ENCODE measurements at regions not wholly inside any gene's neighbourhood (a gene's known extent, or its start where the extent isn't known, plus 50 kb on each side); places are given as distances from the start of the nearest gene placed in this dataset.

DNA sequence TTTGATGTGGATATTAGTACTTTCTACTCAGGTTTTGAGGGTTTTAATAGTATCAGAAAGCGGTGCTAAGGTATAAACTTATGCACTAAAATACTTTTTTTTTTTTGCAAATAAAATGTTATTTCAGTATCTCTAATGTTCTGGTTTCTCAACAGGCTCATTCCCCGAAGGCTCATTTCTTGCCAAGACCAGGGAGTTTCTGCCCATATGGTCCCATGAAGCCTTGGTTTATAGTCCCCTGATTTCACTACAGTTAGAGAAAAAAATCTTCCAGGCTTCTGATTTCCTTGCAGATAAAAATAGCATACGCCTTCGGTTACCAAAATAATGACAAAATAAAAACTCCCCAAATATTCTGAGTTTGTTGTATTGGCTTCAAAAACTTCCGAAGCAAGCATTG lies 814.2 kb upstream of the PABPC4L start:
- DNase-seq, result no peak
- H3K9me3 ChIP-seq, result peaks cover 0 to 10% (median 2%) of the 10 kb centered on the region in 8 donors
- intact Hi-C loops (cut with DNase I; ENCODE audit: low total_unique reads), result no loop called here
- no peaks in the 10 kb centered on the region for H3K36me3 ChIP-seq
- no peak overlapping the region for H3K27ac ChIP-seq
- H3K4me3 ChIP-seq, result no peak overlapping the region
- H3K4me1 ChIP-seq, result no peaks in the 10 kb centered on the region
- WGBS, 5 donors, result 81 to 89% (median 82%) methylated on average over 5 of the region's 5 CpGs
- no peaks in the 10 kb centered on the region for H3K27me3 ChIP-seq (replicated peaks in 1 of 7)
- TF ChIP-seq, protein P1, sequence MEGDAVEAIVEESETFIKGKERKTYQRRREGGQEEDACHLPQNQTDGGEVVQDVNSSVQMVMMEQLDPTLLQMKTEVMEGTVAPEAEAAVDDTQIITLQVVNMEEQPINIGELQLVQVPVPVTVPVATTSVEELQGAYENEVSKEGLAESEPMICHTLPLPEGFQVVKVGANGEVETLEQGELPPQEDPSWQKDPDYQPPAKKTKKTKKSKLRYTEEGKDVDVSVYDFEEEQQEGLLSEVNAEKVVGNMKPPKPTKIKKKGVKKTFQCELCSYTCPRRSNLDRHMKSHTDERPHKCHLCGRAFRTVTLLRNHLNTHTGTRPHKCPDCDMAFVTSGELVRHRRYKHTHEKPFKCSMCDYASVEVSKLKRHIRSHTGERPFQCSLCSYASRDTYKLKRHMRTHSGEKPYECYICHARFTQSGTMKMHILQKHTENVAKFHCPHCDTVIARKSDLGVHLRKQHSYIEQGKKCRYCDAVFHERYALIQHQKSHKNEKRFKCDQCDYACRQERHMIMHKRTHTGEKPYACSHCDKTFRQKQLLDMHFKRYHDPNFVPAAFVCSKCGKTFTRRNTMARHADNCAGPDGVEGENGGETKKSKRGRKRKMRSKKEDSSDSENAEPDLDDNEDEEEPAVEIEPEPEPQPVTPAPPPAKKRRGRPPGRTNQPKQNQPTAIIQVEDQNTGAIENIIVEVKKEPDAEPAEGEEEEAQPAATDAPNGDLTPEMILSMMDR (IDR thresholded peaks at IDR 0.05 in 8 of 11, conservative IDR thresholded peaks at IDR 0.05 in 3 of 11), result no peak
- TF ChIP-seq POLR2AphosphoS5 (IDR thresholded peaks at IDR 0.05) (no peak), POLR2A (IDR thresholded peaks at IDR 0.05) (no peak)

DNA sequence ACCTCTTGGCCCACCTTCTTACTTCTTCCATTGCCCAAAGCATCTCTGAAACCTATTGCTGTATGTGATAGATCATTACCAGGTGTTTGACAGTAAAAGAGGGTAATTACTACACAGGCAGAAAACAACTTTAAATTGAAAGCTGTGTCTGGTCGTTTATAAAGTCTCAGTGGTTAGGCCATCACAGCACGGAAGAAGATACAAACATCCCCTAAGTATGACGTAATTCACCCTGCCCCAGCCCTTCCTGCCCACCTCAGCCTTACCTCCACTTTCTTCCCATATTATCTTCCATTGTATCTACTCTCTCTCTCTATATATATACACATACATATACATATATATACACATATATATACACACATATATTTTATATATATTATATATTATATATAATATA lies 805.8 kb upstream of the PABPC4L start:
- TF ChIP-seq POLR2A (IDR thresholded peaks at IDR 0.05), result no peak
- H3K27ac ChIP-seq, result no peak overlapping the region
- no peaks in the 10 kb centered on the region for H3K4me1 ChIP-seq
- H3K4me3 ChIP-seq, result no peak overlapping the region
- H3K27me3 ChIP-seq (replicated peaks in 1 of 7), result no peaks in the 10 kb centered on the region
- no peak for DNase-seq
- no peaks in the 10 kb centered on the region for H3K9me3 ChIP-seq
- no peaks in the 10 kb centered on the region for H3K36me3 ChIP-seq
- WGBS, 5 donors, result 68 to 86% (median 75%) methylated on average over 3 of the region's 3 CpGs
- intact Hi-C loops (cut with DNase I; ENCODE audit: low total_unique reads), result no loop called here

GRCh38 chr4:134999169-134999568 lies 797.6 kb upstream of the PABPC4L start:
- WGBS, 5 donors, result 71 to 77% (median 72%) methylated on average over 2 of the region's 2 CpGs
- H3K9me3 ChIP-seq, result peaks cover 0 to under 1% (median 0%) of the 10 kb centered on the region in 8 donors
- TF ChIP-seq, protein P1 (IDR thresholded peaks at IDR 0.05 in 8 of 11, conservative IDR thresholded peaks at IDR 0.05 in 3 of 11), result no peak
- TF ChIP-seq POLR2AphosphoS5 (IDR thresholded peaks at IDR 0.05) (no peak), POLR2A (IDR thresholded peaks at IDR 0.05) (no peak)
- no peak overlapping the region for H3K4me3 ChIP-seq
- no peak overlapping the region for H3K27ac ChIP-seq
- no peaks in the 10 kb centered on the region for H3K4me1 ChIP-seq
- intact Hi-C loops (cut with DNase I; ENCODE audit: low total_unique reads), result no loop called here
- no peaks in the 10 kb centered on the region for H3K27me3 ChIP-seq (replicated peaks in 1 of 7)
- no peak for DNase-seq
- H3K36me3 ChIP-seq, result no peaks in the 10 kb centered on the region

DNA sequence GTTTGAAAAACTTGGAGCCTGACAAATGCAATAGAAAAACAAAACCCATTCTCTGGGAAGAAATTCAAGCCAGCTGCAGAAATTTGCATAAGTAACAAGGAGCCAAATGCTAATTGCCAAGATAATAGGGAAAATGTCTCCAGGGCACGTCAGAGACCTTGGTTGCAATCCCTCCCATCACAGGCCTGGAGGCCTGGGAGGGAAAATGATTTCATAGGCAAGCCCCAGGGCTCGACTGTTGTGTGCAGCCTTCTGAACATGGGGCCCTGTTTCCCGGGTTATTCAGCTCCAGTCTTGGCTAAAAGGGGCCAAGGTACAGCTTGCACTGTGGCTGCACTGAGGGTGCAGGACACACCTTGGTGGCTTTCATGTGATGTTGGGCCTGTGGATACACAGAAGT lies 760.4 kb upstream of the PABPC4L start:
- WGBS, 5 donors, result 57 to 77% (median 65%) methylated on average over 3 of the region's 3 CpGs
- H3K4me1 ChIP-seq, result no peaks in the 10 kb centered on the region
- H3K4me3 ChIP-seq, result no peak overlapping the region
- intact Hi-C loops (cut with DNase I; ENCODE audit: low total_unique reads), result no loop called here
- TF ChIP-seq POLR2AphosphoS5 (IDR thresholded peaks at IDR 0.05), result no peak
- TF ChIP-seq POLR2A (IDR thresholded peaks at IDR 0.05), result no peak
- TF ChIP-seq, protein P1 (IDR thresholded peaks at IDR 0.05 in 8 of 11, conservative IDR thresholded peaks at IDR 0.05 in 3 of 11), result no peak
- no peak overlapping the region for H3K27ac ChIP-seq
- no peak for DNase-seq
- H3K36me3 ChIP-seq, result no peaks in the 10 kb centered on the region
- peaks cover 0 to 14% (median 3%) of the 10 kb centered on the region in 8 donors for H3K9me3 ChIP-seq
- H3K27me3 ChIP-seq (replicated peaks in 1 of 7), result no peaks in the 10 kb centered on the region

DNA sequence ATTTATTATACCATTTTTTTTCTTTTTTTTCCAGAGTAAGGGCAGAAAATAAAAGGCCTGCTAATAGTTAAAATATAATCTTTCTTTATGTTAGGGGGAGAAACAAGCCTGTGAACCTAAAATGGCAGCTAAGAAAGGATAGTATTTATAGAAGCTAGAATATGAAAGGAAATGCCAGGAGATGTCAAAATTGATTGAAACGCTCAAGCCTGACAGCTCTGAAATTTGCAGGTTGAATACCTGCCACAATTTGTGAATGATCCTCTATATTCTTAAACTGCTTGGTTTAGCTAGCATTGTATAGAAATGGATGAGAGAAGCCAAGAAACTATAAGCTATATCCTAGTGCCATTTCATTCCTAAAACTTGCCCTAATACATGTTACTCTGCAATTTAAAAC lies 757.3 kb upstream of the PABPC4L start:
- no peak for TF ChIP-seq POLR2A (IDR thresholded peaks at IDR 0.05)
- TF ChIP-seq, protein P1 (IDR thresholded peaks at IDR 0.05 in 8 of 11, conservative IDR thresholded peaks at IDR 0.05 in 3 of 11), result no peak
- TF ChIP-seq POLR2AphosphoS5 (IDR thresholded peaks at IDR 0.05), result no peak
- WGBS, 5 donors, result 79 to 90% (median 83%) methylated on average over 1 of the region's 1 CpG
- intact Hi-C loops (cut with DNase I; ENCODE audit: low total_unique reads), result no loop called here
- no peaks in the 10 kb centered on the region for H3K27me3 ChIP-seq (replicated peaks in 1 of 7)
- no peaks in the 10 kb centered on the region for H3K4me1 ChIP-seq
- no peak overlapping the region for H3K27ac ChIP-seq
- DNase-seq, result no peak
- no peak overlapping the region for H3K4me3 ChIP-seq
- no peaks in the 10 kb centered on the region for H3K36me3 ChIP-seq
- H3K9me3 ChIP-seq, result no peaks in the 10 kb centered on the region
